ENCODE measurements at regions not wholly inside any gene's neighbourhood (a gene's known extent, or its start where the extent isn't known, plus 50 kb on each side); places are given as distances from the start of the nearest gene placed in this dataset.

DNA sequence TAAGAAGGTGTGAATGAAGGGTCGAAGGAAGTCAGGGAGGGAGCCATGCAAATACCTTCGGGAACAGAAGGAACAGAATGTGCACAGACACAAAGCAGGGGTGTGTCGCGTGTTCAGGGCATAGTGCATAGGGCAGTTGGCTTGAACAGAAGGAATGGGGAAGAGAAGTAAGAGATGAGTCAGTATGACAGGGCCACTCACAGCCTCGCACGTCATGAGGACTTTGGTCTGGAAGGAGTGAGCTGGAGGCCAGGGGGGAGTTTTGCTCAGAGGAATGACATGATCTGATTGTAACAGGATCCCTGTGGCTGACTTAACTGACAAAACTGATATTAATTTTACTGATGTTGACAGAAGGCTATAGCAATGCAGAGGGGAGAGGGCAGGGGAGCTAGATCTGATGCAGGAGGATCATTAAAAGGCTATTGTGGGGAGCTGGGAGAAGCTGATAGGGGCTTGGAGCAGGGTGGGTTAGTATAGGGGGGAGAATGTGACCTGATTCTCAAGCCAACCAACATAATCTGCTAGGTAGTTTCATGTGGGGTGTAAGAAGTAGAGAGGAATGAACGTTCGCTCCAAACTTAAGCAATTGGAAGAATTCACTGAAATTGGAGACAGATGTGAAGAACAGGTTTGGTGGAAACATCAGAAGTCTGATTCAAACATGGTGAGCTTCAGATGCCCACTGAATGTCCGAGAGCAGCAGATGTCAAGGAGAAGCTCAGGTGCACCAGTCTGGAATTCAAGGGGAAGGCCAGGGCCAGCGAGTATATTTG lies 60.4 kb upstream of the COPS8 start (continued):
- TF ChIP-seq ZNF777 (CRISPR knock-in tag; IDR thresholded peaks at IDR 0.05) (no peak), HMG20A (CRISPR knock-in tag; IDR thresholded peaks at IDR 0.05; ENCODE audit: borderline replicate concordance) (peak; percentile 17; the same call in 1 of the 2 replicates), ZFP36L2 (CRISPR knock-in tag; IDR thresholded peaks at IDR 0.05) (no peak), ZNF782 (CRISPR knock-in tag; IDR thresholded peaks at IDR 0.05; ENCODE audit: borderline replicate concordance) (no peak), ZNF136 (CRISPR knock-in tag; IDR thresholded peaks at IDR 0.05; ENCODE audit: low read depth) (no peak), ZNF678 (CRISPR knock-in tag; IDR thresholded peaks at IDR 0.05) (no peak), HDAC2 (CRISPR knock-in tag; IDR thresholded peaks at IDR 0.05) (0 out of 2 replicates have a peak, but pooled peaks have one; percentile 26), ZNF138 (CRISPR knock-in tag; IDR thresholded peaks at IDR 0.05; ENCODE audit: low read depth) (no peak), MAZ (IDR thresholded peaks at IDR 0.05; ENCODE audit: borderline replicate concordance, low read depth, low read length) (no peak), MAZ (CRISPR knock-in tag; IDR thresholded peaks at IDR 0.05; ENCODE audit: low read depth) (no peak), POLR2A (IDR thresholded peaks at IDR 0.05; ENCODE audit: insufficient read depth in 1 of 2, low read depth in 2 of 2, low read length in 2 of 2) (no peak), PHF5A (CRISPR knock-in tag; IDR thresholded peaks at IDR 0.05; ENCODE audit: low read depth, unreplicated experiment) (no peak), POLR2AphosphoS2 (IDR thresholded peaks at IDR 0.05; ENCODE audit: low read depth, low read length) (no peak), ZNF335 (CRISPR knock-in tag; IDR thresholded peaks at IDR 0.05) (no peak), RAD21 (CRISPR knock-in tag; IDR thresholded peaks at IDR 0.05) (no peak)
- TF ChIP-seq, protein P1, sequence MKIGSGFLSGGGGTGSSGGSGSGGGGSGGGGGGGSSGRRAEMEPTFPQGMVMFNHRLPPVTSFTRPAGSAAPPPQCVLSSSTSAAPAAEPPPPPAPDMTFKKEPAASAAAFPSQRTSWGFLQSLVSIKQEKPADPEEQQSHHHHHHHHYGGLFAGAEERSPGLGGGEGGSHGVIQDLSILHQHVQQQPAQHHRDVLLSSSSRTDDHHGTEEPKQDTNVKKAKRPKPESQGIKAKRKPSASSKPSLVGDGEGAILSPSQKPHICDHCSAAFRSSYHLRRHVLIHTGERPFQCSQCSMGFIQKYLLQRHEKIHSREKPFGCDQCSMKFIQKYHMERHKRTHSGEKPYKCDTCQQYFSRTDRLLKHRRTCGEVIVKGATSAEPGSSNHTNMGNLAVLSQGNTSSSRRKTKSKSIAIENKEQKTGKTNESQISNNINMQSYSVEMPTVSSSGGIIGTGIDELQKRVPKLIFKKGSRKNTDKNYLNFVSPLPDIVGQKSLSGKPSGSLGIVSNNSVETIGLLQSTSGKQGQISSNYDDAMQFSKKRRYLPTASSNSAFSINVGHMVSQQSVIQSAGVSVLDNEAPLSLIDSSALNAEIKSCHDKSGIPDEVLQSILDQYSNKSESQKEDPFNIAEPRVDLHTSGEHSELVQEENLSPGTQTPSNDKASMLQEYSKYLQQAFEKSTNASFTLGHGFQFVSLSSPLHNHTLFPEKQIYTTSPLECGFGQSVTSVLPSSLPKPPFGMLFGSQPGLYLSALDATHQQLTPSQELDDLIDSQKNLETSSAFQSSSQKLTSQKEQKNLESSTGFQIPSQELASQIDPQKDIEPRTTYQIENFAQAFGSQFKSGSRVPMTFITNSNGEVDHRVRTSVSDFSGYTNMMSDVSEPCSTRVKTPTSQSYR (CRISPR knock-in tag; IDR thresholded peaks at IDR 0.05; ENCODE audit: borderline replicate concordance): 0 out of 2 replicates have a peak, but pooled peaks have one; percentile 19
- TF ChIP-seq, protein P2, sequence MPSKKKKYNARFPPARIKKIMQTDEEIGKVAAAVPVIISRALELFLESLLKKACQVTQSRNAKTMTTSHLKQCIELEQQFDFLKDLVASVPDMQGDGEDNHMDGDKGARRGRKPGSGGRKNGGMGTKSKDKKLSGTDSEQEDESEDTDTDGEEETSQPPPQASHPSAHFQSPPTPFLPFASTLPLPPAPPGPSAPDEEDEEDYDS (CRISPR knock-in tag; IDR thresholded peaks at IDR 0.05): no peak
- TF ChIP-seq, protein P3, sequence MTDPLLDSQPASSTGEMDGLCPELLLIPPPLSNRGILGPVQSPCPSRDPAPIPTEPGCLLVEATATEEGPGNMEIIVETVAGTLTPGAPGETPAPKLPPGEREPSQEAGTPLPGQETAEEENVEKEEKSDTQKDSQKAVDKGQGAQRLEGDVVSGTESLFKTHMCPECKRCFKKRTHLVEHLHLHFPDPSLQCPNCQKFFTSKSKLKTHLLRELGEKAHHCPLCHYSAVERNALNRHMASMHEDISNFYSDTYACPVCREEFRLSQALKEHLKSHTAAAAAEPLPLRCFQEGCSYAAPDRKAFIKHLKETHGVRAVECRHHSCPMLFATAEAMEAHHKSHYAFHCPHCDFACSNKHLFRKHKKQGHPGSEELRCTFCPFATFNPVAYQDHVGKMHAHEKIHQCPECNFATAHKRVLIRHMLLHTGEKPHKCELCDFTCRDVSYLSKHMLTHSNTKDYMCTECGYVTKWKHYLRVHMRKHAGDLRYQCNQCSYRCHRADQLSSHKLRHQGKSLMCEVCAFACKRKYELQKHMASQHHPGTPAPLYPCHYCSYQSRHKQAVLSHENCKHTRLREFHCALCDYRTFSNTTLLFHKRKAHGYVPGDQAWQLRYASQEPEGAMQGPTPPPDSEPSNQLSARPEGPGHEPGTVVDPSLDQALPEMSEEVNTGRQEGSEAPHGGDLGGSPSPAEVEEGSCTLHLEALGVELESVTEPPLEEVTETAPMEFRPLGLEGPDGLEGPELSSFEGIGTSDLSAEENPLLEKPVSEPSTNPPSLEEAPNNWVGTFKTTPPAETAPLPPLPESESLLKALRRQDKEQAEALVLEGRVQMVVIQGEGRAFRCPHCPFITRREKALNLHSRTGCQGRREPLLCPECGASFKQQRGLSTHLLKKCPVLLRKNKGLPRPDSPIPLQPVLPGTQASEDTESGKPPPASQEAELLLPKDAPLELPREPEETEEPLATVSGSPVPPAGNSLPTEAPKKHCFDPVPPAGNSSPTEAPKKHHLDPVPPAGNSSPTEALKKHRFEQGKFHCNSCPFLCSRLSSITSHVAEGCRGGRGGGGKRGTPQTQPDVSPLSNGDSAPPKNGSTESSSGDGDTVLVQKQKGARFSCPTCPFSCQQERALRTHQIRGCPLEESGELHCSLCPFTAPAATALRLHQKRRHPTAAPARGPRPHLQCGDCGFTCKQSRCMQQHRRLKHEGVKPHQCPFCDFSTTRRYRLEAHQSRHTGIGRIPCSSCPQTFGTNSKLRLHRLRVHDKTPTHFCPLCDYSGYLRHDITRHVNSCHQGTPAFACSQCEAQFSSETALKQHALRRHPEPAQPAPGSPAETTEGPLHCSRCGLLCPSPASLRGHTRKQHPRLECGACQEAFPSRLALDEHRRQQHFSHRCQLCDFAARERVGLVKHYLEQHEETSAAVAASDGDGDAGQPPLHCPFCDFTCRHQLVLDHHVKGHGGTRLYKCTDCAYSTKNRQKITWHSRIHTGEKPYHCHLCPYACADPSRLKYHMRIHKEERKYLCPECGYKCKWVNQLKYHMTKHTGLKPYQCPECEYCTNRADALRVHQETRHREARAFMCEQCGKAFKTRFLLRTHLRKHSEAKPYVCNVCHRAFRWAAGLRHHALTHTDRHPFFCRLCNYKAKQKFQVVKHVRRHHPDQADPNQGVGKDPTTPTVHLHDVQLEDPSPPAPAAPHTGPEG (CRISPR knock-in tag; IDR thresholded peaks at IDR 0.05): no peak
- TF ChIP-seq, protein P4, sequence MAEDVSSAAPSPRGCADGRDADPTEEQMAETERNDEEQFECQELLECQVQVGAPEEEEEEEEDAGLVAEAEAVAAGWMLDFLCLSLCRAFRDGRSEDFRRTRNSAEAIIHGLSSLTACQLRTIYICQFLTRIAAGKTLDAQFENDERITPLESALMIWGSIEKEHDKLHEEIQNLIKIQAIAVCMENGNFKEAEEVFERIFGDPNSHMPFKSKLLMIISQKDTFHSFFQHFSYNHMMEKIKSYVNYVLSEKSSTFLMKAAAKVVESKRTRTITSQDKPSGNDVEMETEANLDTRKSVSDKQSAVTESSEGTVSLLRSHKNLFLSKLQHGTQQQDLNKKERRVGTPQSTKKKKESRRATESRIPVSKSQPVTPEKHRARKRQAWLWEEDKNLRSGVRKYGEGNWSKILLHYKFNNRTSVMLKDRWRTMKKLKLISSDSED (CRISPR knock-in tag; IDR thresholded peaks at IDR 0.05): no peak

All from HepG2 (cell line).